Esophagus muscularis mucosa (tissue), 3 donors: ENCODE measurements at regions not wholly inside any gene's neighbourhood (a gene's known extent, or its start where the extent isn't known, plus 50 kb on each side); places are given as distances from the start of the nearest gene placed in this dataset.

ENCODE experiments used
- CTCF ChIP-seq, 3 experiments: fragments of 200-600 bp in 2 of 3; fragments of 450-650 bp in 1 of 3; sonication (generic) in 2 of 3; IDR thresholded peaks; one replicate each; pipeline ENCODE4 v1.5.1; 2017 to 2019; ENCODE audit warnings: antibody characterized with exemption in 3 of 3, mild to moderate bottlenecking in 2 of 3, moderate library complexity in 1 of 3
- EP300 ChIP-seq: sonication (generic); formaldehyde crosslinking; IDR thresholded peaks from one replicate; pipeline ENCODE4 v1.6.1; 2017; ENCODE audit warnings: antibody characterized with exemption

- TF ChIP-seq CTCF (IDR thresholded peaks at IDR 0.05) = no peak
- no peak for TF ChIP-seq EP300
These were observed 58.3 kb upstream of the PNPT1 start for GRCh38 chr2:55751966-55752365.
